ENCODE measurements at regions not wholly inside any gene's neighbourhood (a gene's known extent, or its start where the extent isn't known, plus 50 kb on each side); places are given as distances from the start of the nearest gene placed in this dataset.

GRCh38 chr18:78751664-78752063 lies 228.0 kb upstream of the SALL3 start:
- ATAC-seq: no peak

GRCh38 chr18:78753240-78753639 lies 226.4 kb upstream of the SALL3 start:
- ATAC-seq: no peak
- TF ChIP-seq CSRNP3 (CRISPR knock-in tag; IDR thresholded peaks at IDR 0.05) (no peak), CREB5 (CRISPR knock-in tag; IDR thresholded peaks at IDR 0.05; ENCODE audit: low read depth) (no peak), ARNTL (CRISPR knock-in tag; IDR thresholded peaks at IDR 0.05; ENCODE audit: borderline replicate concordance, low read depth) (no peak), ZNF70 (CRISPR knock-in tag; IDR thresholded peaks at IDR 0.05) (no peak), TCF4 (CRISPR knock-in tag; IDR thresholded peaks at IDR 0.05; ENCODE audit: borderline replicate concordance) (no peak), TSHZ2 (CRISPR knock-in tag; IDR thresholded peaks at IDR 0.05) (no peak), ZC3H10 (CRISPR knock-in tag; IDR thresholded peaks at IDR 0.05) (no peak), ZFP3 (CRISPR knock-in tag; IDR thresholded peaks at IDR 0.05) (no peak), ZNF8 (CRISPR knock-in tag; IDR thresholded peaks at IDR 0.05) (no peak), ZNF565 (CRISPR knock-in tag; conservative IDR thresholded peaks at IDR 0.05; ENCODE audit: low read depth) (no peak), ESRRG (CRISPR knock-in tag; IDR thresholded peaks at IDR 0.05) (no peak), ZFP30 (CRISPR knock-in tag; IDR thresholded peaks at IDR 0.05) (no peak), CSDC2 (CRISPR knock-in tag; IDR thresholded peaks at IDR 0.05) (no peak)

More at GRCh38 chr18:78751664-78752063, 228.0 kb upstream of the SALL3 start:
- TF ChIP-seq ZNF565 (CRISPR knock-in tag; conservative IDR thresholded peaks at IDR 0.05; ENCODE audit: low read depth) (no peak), ZNF8 (CRISPR knock-in tag; IDR thresholded peaks at IDR 0.05) (no peak), PATZ1 (CRISPR knock-in tag; IDR thresholded peaks at IDR 0.05; ENCODE audit: borderline replicate concordance) (no peak), ZFP30 (CRISPR knock-in tag; IDR thresholded peaks at IDR 0.05) (no peak), GLIS3 (CRISPR knock-in tag; IDR thresholded peaks at IDR 0.05) (no peak), ARNTL (CRISPR knock-in tag; IDR thresholded peaks at IDR 0.05; ENCODE audit: borderline replicate concordance, low read depth) (no peak), OSR1 (CRISPR knock-in tag; IDR thresholded peaks at IDR 0.05) (no peak), ZC3H10 (CRISPR knock-in tag; IDR thresholded peaks at IDR 0.05) (no peak), CSDC2 (CRISPR knock-in tag; IDR thresholded peaks at IDR 0.05) (no peak)

GRCh38 chr18:78754311-78755043 lies 225.1 kb upstream of the SALL3 start:
- TF ChIP-seq SNAI2 (CRISPR knock-in tag; IDR thresholded peaks at IDR 0.05): no peak
- TF ChIP-seq PPARA (CRISPR knock-in tag; IDR thresholded peaks at IDR 0.05; ENCODE audit: borderline replicate concordance): no peak
- TF ChIP-seq POU6F1 (CRISPR knock-in tag; IDR thresholded peaks at IDR 0.05; ENCODE audit: borderline replicate concordance, low read depth): no peak
- TF ChIP-seq GLIS3 (CRISPR knock-in tag; IDR thresholded peaks at IDR 0.05): no peak
- TF ChIP-seq OSR1 (CRISPR knock-in tag; IDR thresholded peaks at IDR 0.05): no peak
- TF ChIP-seq CSDC2 (CRISPR knock-in tag; IDR thresholded peaks at IDR 0.05): no peak
- no peak for TF ChIP-seq CSRNP3 (CRISPR knock-in tag; IDR thresholded peaks at IDR 0.05)
- TF ChIP-seq ZFP30 (CRISPR knock-in tag; IDR thresholded peaks at IDR 0.05): no peak
- no peak for TF ChIP-seq TSHZ2 (CRISPR knock-in tag; IDR thresholded peaks at IDR 0.05)
- no peak for TF ChIP-seq ZNF8 (CRISPR knock-in tag; IDR thresholded peaks at IDR 0.05)
- TF ChIP-seq ARNTL (CRISPR knock-in tag; IDR thresholded peaks at IDR 0.05; ENCODE audit: borderline replicate concordance, low read depth): no peak
- TF ChIP-seq ZNF565 (CRISPR knock-in tag; conservative IDR thresholded peaks at IDR 0.05; ENCODE audit: low read depth): no peak
- TF ChIP-seq CREB5 (CRISPR knock-in tag; IDR thresholded peaks at IDR 0.05; ENCODE audit: low read depth): no peak
- no peak for TF ChIP-seq RARB (CRISPR knock-in tag; IDR thresholded peaks at IDR 0.05)
- no peak for ATAC-seq
